T47D (cell line): ENCODE measurements at regions not wholly inside any gene's neighbourhood (a gene's known extent, or its start where the extent isn't known, plus 50 kb on each side); places are given as distances from the start of the nearest gene placed in this dataset.
"Not testable (repeated sequence)": the region's sequence is repeated elsewhere in the genome, so short reads cannot be mapped to it uniquely, and the experiment has no call there.

Source experiments
- DNase-seq, 2 experiments: peaks; one replicate each; pipeline versions ENCODE4 v3.0.0 to v3.0.0-alpha.2; 2011 to 2012; ENCODE audit warnings: low read depth in 1 of 2, low spot score in 1 of 2
- JUND ChIP-seq: IDR thresholded peaks from 2 replicates; pipeline ENCODE4 v1.6.1; 2012; ENCODE audit warnings: low read depth
- in situ Hi-C: cut with HindIII; loops from 2 replicates; pipeline ENCODE4 v1.10.0; 2016; ENCODE audit warnings: low sequenced_read_pairs, low pct_unique_long_range_greater_than_20kb

- DNase-seq: no peak
- TF ChIP-seq JUND: no peak
- in situ Hi-C loops: no loop called here
Measured at GRCh38 chr3:25901796-25902195, 111.9 kb downstream of the OXSM start.

- no peak for TF ChIP-seq JUND
- DNase-seq: no peak
- in situ Hi-C loops: no loop called here
Measured at GRCh38 chr3:25902586-25902985, 112.7 kb downstream of the OXSM start.

DNA sequence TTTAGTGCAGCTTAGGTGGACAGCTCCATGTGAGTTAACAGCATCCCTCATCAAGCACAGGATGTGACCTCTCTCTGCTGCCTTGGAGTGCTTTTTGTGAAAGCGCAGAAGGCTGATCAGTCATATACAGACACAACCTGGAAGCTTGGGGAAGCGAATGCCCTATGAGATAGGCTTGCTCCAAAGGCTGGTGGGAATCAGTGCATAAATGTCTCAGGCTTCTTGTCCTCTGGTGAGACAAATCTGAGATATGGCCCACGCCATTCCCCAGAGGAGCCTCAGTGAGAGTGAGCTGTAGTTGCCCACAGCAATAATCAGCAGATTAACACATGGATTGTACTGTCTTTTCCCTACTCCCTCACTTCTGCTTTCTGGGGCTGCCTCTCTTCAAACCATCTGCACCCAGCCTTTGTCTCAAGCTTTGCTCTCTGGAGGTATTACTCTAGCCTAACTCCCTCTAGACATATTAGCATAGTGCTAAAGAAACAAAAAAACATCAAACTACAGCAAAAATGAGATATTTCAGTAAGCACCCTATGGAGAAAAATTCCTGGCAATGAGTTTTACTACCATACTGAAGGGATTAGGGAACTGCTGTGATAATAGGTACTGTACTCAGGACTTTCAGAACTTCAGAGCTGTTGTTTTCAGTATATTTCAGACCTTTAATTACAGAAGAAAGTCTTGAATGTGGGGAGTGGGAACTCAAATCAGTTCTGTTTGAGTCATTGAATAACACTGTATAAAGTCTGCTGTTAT is 113.7 kb downstream of the OXSM start:
- DNase-seq: no peak
- TF ChIP-seq JUND: no peak
- in situ Hi-C loops: no loop called here

DNA sequence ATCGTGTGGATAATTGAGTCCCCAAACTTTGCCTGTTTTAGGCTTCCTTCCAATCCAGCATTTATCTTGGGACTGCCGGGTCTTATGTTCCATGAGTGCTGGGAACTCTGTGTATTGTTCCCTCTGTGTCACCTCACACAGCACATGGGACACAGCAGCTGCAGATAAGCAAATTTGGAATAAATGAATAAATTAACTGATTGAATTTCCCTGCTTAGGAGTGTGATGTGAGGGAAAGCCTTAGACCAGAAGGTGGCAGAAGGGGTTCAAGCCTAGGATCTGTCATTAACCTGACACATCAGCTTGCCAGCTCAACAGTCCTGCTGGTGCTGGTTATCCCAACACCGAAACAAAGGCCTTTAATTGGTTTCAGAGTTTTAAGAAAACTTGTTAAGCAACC is 114.3 kb downstream of the OXSM start:
- no peak for TF ChIP-seq JUND
- peak in 1 of 2 experiments; percentile 71 for DNase-seq

GRCh38 chr3:25906132-25906906 is 116.4 kb downstream of the OXSM start:
- no peak for DNase-seq
- no peak for TF ChIP-seq JUND
- in situ Hi-C loops: no loop called here

More for the DNA sequence above, 114.3 kb downstream of the OXSM start:
- in situ Hi-C loops: no loop called here

DNA sequence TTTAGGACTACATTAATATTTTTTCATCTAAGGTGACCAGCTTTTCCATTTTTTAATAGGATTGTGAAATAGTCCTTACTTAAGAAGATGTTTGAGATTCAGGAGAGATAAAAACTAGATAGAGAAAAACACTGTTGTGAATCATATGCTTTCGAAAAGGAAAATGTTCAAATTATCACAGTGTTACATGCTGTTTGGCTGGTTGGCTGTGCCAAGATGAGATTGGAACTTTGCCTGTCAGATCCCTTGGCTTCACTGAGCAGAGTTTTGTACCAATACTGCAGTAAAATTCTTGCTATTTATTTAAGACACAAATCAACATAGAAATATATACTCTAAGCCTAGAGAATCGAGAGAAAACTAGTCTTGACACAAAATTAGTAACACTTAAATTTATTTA is 117.2 kb downstream of the OXSM start:
- in situ Hi-C loops: no loop called here
- no peak for TF ChIP-seq JUND
- DNase-seq: no peak

DNA sequence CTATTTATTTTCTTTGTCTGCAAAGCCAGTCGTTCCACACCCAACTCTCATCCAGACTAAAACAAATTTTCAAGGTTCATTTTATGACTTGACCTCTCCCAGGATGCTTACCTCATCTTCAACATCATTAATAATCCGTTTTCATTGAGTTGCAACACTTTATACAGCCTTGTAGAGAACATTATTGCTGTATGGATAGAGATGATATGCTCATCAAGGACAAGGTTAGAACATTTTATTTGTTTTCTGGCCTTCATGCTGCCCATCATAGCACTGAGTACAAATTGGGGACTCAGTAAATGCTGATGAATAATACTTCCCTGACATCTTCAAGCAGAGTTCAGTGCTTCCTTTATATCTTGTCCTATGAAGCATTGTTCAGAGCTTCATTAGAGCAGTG is 120.2 kb downstream of the OXSM start:
- in situ Hi-C loops: no loop called here
- no peak for DNase-seq
- no peak for TF ChIP-seq JUND

DNA sequence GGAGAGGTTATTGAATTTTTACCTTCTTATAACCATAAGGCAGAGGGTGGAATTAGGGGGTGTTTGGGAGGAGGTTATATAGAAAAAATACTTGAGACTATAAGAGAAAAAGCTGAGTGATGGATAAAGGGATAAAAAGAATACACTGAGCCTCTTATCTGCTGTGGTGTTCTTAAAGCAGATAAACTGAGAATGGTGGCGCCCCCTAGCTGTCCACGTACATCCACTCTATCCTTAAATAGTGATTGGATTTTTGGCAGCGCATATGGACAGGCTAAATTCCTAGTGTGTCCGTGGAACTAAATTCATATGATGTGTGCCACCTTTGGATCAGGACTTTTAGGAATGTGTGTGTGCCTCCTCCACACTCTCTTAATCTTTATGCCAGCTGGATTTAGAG is 121.1 kb downstream of the OXSM start:
- peak in 1 of 2 experiments; percentile 30 for DNase-seq
- TF ChIP-seq JUND: no peak
- in situ Hi-C loops: no loop called here

DNA sequence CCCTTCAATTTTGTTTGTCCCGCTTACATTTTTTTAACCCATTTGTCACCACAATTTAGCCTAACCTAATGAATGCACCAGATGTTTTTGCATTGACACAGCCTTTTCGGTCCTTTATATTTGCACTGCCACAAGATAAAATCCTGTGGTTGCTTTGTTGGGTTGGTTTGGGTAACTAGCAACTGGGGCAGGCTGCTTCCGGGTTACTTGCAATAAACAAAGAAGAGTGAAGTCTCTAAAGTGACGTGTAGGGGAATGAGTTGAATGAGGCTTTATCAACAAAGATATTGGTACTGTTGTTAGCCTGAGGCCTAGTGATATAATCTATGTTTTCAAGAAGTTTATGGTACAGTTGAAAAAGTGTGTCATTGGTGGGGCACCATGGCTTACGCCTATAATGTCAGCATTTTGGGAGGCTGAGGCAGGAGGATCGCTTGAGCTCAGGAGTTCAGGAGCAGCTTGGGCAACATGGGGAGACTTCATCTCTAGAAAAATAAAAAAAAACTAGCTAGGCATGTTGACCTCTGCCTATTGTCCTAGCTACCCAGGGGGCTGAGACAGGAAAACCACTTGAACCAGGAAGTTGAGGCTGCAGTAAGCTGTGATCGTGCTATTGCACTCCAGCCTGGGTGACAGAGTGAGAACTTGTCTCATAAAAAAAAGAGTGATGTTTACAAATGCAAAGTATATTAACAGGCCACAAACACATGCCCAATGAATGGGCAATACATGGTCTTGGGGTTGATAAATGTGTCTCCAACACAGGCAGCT is 121.8 kb downstream of the OXSM start:
- in situ Hi-C loops: no loop called here
- peak in 1 of 2 experiments; percentile 49 for DNase-seq

DNA sequence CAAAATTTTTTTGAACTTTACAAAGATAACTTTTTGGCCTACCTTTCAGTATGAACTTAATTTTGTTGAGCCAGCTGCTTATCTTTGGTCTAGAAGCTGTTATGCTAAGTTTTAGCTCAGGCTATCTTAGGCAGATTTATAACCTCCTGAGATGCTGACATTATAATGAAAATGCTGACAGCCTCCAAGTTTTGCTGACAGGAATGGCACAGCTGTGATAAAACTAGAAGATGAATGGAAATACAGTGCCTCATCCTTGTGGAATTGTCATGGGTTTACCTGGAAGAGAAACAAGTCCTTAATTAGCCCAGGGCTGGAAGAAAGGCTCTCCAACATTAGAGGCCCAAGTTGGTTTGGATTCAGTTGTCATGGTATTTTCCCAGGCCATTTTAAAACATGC is 123.3 kb downstream of the OXSM start:
- no peak for TF ChIP-seq JUND
- DNase-seq: no peak
- in situ Hi-C loops: no loop called here

More for the DNA sequence above, 121.8 kb downstream of the OXSM start:
- TF ChIP-seq JUND: no peak

GRCh38 chr3:25915673-25916072 is 125.8 kb downstream of the OXSM start:
- in situ Hi-C loops: no loop called here
- no peak for TF ChIP-seq JUND
- DNase-seq: peak in 1 of 2 experiments; percentile 30

DNA sequence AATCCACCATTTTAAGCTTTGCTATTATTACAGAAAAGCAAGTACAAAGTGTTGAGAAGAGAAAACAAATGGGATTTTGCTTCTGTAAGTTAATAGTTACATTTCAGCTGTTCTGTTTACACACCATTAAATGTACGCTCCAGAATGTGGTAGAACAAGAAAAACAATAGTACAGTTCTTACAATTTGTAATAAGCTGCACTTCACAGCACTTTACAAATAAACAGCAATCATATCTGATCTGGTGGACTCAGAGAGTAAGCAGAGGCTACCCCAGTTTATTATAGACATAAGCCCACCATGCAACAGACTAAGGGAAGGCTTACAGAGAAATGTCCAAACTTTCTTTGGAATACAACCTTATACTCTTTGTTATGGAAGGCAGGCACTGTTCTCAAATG is 126.4 kb downstream of the OXSM start:
- in situ Hi-C loops: no loop called here
- DNase-seq: peak in 1 of 2 experiments; percentile 83
- no peak for TF ChIP-seq JUND

GRCh38 chr3:25931967-25932366 is 142.1 kb downstream of the OXSM start:
- in situ Hi-C loops, DNase-seq: not testable (repeated sequence)
